Lower lobe of right lung (tissue), 2 donors: ENCODE measurements at regions not wholly inside any gene's neighbourhood (a gene's known extent, or its start where the extent isn't known, plus 50 kb on each side); places are given as distances from the start of the nearest gene placed in this dataset.

Experiments used
- ATAC-seq, 2 donors: fragments of 200-7000 bp; cut with Tn5 transposase; one replicate each; pipeline ENCODE4 v1.9.1; 2020 to 2022; ENCODE audit warnings: mild to moderate bottlenecking in 2 of 2, moderate library complexity in 2 of 2
- DNase-seq: peaks from one replicate; pipeline ENCODE4 v3.0.0-alpha.2; 2020
- H3K27ac ChIP-seq: fragments of 200-600 bp; one replicate; pipeline ENCODE4 v1.8.0; 2022
- H3K27me3 ChIP-seq: fragments of 200-600 bp; one replicate; pipeline ENCODE4 v1.8.0; 2022; ENCODE audit warnings: low read depth
- H3K36me3 ChIP-seq: fragments of 200-600 bp; one replicate; pipeline ENCODE4 v1.8.0; 2022; ENCODE audit warnings: mild to moderate bottlenecking
- H3K4me1 ChIP-seq: fragments of 200-600 bp; one replicate; pipeline ENCODE4 v1.8.0; 2022
- H3K4me3 ChIP-seq: fragments of 200-600 bp; one replicate; pipeline ENCODE4 v1.8.0; 2022; ENCODE audit warnings: mild to moderate bottlenecking
- H3K9me3 ChIP-seq: fragments of 200-600 bp; one replicate; pipeline ENCODE4 v1.8.0; 2022
- CTCF ChIP-seq: fragments of 200-600 bp; IDR thresholded peaks from one replicate; pipeline ENCODE4 v1.8.0; 2022; ENCODE audit warnings: antibody characterized with exemption, mild to moderate bottlenecking
- intact Hi-C: fragments of 100-400 bp; cut with DNase I; formaldehyde crosslinking; loops from one replicate; pipeline ENCODE4 v1.11.0; 2022
- donor health status: DM: no; HTN: yes; CAD: no; lungs with severe emphysema.

DNA sequence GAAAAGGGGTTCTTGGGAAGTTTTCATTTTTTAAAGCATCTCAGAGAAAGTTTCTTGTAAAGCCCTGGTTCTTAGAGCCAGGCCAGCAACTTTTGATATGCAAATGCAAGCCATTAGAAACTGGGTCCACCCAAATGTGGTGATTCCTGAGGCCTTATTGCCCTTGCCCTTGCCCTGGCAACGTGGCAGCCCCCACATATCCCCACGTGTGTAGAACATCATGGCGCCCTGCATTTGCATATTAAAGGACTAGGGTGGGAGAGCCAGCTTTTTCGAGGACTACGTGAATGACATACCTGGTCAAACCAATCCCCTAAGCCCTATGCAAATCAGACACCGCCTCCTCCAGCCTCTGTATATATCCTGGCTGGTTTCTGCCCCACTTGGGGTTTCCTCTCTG lies 314.9 kb upstream of the NECTIN3 start:
- Histone ChIP-seq H3K27me3 (no peaks in the 10 kb centered on the region), H3K36me3 (no peaks in the 10 kb centered on the region), H3K4me3 (no peak overlapping the region), H3K9me3 (no peaks in the 10 kb centered on the region), H3K27ac (no peak overlapping the region), H3K4me1 (no peaks in the 10 kb centered on the region)
- ATAC-seq (no peak), DNase-seq (no peak)
- intact Hi-C loops, result no loop called here
- no peak for TF ChIP-seq CTCF

- intact Hi-C loops, result no loop called here
- no peak for TF ChIP-seq CTCF
- no peak overlapping the region for H3K27ac ChIP-seq
- DNase-seq, result no peak
- ATAC-seq, result no peak
- no peaks in the 10 kb centered on the region for H3K4me1 ChIP-seq
- no peaks in the 10 kb centered on the region for H3K27me3 ChIP-seq
- H3K36me3 ChIP-seq, result no peaks in the 10 kb centered on the region
- H3K9me3 ChIP-seq, result no peaks in the 10 kb centered on the region
- no peak overlapping the region for H3K4me3 ChIP-seq
Measured at GRCh38 chr3:110758208-110758607, 313.4 kb upstream of the NECTIN3 start.

- H3K9me3 ChIP-seq, result no peaks in the 10 kb centered on the region
- no peak overlapping the region for H3K4me3 ChIP-seq
- H3K36me3 ChIP-seq, result no peaks in the 10 kb centered on the region
- H3K4me1 ChIP-seq, result no peaks in the 10 kb centered on the region
- TF ChIP-seq CTCF, result no peak
- no peaks in the 10 kb centered on the region for H3K27me3 ChIP-seq
- no peak overlapping the region for H3K27ac ChIP-seq
- intact Hi-C loops, result no loop called here
- DNase-seq (no peak), ATAC-seq (no peak)
Measured at GRCh38 chr3:110767156-110767555, 304.5 kb upstream of the NECTIN3 start.

- DNase-seq, result no peak
- Histone ChIP-seq H3K4me3 (no peak overlapping the region), H3K27ac (no peak overlapping the region)
Measured at GRCh38 chr3:110767838-110768237, 303.8 kb upstream of the NECTIN3 start.

GRCh38 chr3:110773413-110773954 lies 298.1 kb upstream of the NECTIN3 start:
- no peak for ATAC-seq
- Histone ChIP-seq H3K27ac (no peak overlapping the region), H3K4me1 (no peaks in the 10 kb centered on the region), H3K4me3 (no peak overlapping the region), H3K9me3 (no peaks in the 10 kb centered on the region), H3K36me3 (no peaks in the 10 kb centered on the region), H3K27me3 (no peaks in the 10 kb centered on the region)
- intact Hi-C loops, result no loop called here
- DNase-seq, result no peak
- TF ChIP-seq CTCF, result no peak

More at GRCh38 chr3:110767838-110768237, 303.8 kb upstream of the NECTIN3 start:
- Histone ChIP-seq H3K9me3 (no peaks in the 10 kb centered on the region), H3K27me3 (no peaks in the 10 kb centered on the region), H3K4me1 (no peaks in the 10 kb centered on the region), H3K36me3 (no peaks in the 10 kb centered on the region)
- intact Hi-C loops, result no loop called here
- no peak for ATAC-seq
- TF ChIP-seq CTCF, result no peak
